Testis (tissue), 2 donors: ENCODE measurements at regions not wholly inside any gene's neighbourhood (a gene's known extent, or its start where the extent isn't known, plus 50 kb on each side); places are given as distances from the start of the nearest gene placed in this dataset.

Experiments used
- CTCF ChIP-seq, 3 experiments: fragments of 450-650 bp in 2 of 3; fragments of 200-600 bp in 1 of 3; sonication (generic) in 1 of 3; IDR thresholded peaks; one replicate each; pipeline ENCODE4 v1.5.1; 2016 to 2019; ENCODE audit warnings: antibody characterized with exemption in 3 of 3, mild to moderate bottlenecking in 2 of 3, moderate library complexity in 1 of 3
- POLR2A ChIP-seq: fragments of 450-650 bp; IDR thresholded peaks from one replicate; pipeline ENCODE4 v1.6.1; 2017; ENCODE audit warnings: antibody characterized with exemption, mild to moderate bottlenecking, moderate library complexity

- TF ChIP-seq CTCF (IDR thresholded peaks at IDR 0.05), result no peak
- TF ChIP-seq POLR2A, result no peak
Measured at GRCh38 chr4:123510221-123510620, 113.6 kb downstream of the SPRY1 start.
